Spinal cord (tissue), 9 donors: ENCODE measurements at regions not wholly inside any gene's neighbourhood (a gene's known extent, or its start where the extent isn't known, plus 50 kb on each side); places are given as distances from the start of the nearest gene placed in this dataset.

Experiments used
- DNase-seq, 6 donors: peaks; one replicate each; pipeline versions ENCODE4 v3.0.0 to v3.0.0-alpha.2; 2013 to 2015; ENCODE audit warnings: low spot score in 6 of 6, low read depth in 4 of 6
- H3K27ac ChIP-seq: one replicate; pipeline ENCODE4 v1.5.1; 2013; ENCODE audit warnings: low read depth, low read length, control low read depth
- H3K27me3 ChIP-seq: one replicate; pipeline ENCODE4 v1.6.1; 2013; ENCODE audit warnings: low read length; ENCODE audit not compliant: control insufficient read depth, insufficient read depth
- H3K36me3 ChIP-seq: one replicate; pipeline ENCODE4 v1.6.1; 2013; ENCODE audit warnings: low read length; ENCODE audit not compliant: control insufficient read depth, insufficient read depth
- H3K4me1 ChIP-seq: one replicate; pipeline ENCODE4 v1.6.1; 2013; ENCODE audit warnings: low read length; ENCODE audit not compliant: control insufficient read depth, insufficient read depth
- H3K4me3 ChIP-seq: one replicate; pipeline ENCODE4 v1.5.1; 2013; ENCODE audit warnings: low read depth, low read length, control low read depth
- H3K9me3 ChIP-seq: one replicate; pipeline ENCODE4 v1.6.1; 2013; ENCODE audit warnings: low read length; ENCODE audit not compliant: control insufficient read depth, insufficient read depth
- WGBS: methylation state at CpG from one replicate; pipeline ENCODE4 v1.1.5; 2013; ENCODE audit warnings: missing lambda C conversion rate; ENCODE audit not compliant: insufficient coverage; 5-methylcytosine and 5-hydroxymethylcytosine counted together
- donor health status: healthy.

DNA sequence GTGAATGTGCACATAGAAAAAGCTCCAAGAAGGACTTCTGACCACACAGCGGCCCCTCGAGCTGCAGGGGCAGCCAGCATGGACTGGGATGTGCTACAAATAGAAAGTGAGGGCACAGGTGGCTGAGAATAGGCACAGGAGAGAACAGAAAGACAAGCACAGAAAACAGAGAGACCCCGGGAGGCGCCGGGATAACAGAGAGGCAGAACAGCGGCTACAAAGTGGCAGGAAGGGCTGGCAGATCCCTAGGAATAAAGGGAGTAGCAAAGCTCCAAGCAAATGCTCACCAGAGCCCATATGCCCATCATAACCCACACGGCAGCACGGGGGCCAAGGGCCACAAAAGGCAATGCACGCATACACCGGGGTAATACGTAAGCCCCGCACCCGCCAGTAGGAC lies 201.7 kb upstream of the NSMCE3 start:
- Histone ChIP-seq H3K27me3 (no peaks in the 10 kb centered on the region), H3K27ac (no peak overlapping the region), H3K4me3 (no peak overlapping the region), H3K36me3 (no peaks in the 10 kb centered on the region), H3K4me1 (peaks cover 12% of the 10 kb centered on the region), H3K9me3 (no peaks in the 10 kb centered on the region)
- no peak for DNase-seq
- 83% methylated on average over 13 of the region's 13 CpGs for WGBS

DNA sequence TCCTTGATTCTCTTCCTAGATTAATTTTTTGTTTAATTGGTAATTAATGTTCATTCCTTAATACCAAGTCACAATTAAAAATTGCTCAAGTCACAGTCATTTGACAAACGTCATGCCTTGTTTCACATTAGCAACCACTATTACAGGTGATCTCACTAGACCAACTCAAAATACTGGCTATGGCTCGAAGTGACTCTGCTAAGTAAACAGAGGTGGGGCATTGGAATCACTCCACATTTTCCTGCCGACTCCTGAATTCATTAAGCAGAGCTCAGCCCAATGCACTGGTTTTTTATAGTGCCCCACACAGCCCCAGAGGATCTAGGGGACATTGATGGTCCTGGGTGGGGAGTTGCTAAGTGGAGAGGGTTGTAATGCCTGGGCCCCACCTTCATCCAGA lies 201.2 kb upstream of the NSMCE3 start:
- H3K27me3 ChIP-seq, result no peaks in the 10 kb centered on the region
- WGBS, result 0% methylated on average over 1 of the region's 3 CpGs
- no peak overlapping the region for H3K4me3 ChIP-seq
- H3K36me3 ChIP-seq, result no peaks in the 10 kb centered on the region
- no peak overlapping the region for H3K27ac ChIP-seq
- peaks cover 11% of the 10 kb centered on the region for H3K4me1 ChIP-seq
- DNase-seq, result no peak
- H3K9me3 ChIP-seq, result no peaks in the 10 kb centered on the region

GRCh38 chr15:29470311-29470710 lies 200.7 kb upstream of the NSMCE3 start:
- no peaks in the 10 kb centered on the region for H3K27me3 ChIP-seq
- H3K4me3 ChIP-seq, result no peak overlapping the region
- no peak overlapping the region for H3K27ac ChIP-seq
- WGBS, result 56% methylated on average over 14 of the region's 14 CpGs
- DNase-seq, result peak in 1 of 6 donors; percentile 49
- no peaks in the 10 kb centered on the region for H3K36me3 ChIP-seq
- H3K9me3 ChIP-seq, result no peaks in the 10 kb centered on the region
- H3K4me1 ChIP-seq, result peaks cover 8% of the 10 kb centered on the region

DNA sequence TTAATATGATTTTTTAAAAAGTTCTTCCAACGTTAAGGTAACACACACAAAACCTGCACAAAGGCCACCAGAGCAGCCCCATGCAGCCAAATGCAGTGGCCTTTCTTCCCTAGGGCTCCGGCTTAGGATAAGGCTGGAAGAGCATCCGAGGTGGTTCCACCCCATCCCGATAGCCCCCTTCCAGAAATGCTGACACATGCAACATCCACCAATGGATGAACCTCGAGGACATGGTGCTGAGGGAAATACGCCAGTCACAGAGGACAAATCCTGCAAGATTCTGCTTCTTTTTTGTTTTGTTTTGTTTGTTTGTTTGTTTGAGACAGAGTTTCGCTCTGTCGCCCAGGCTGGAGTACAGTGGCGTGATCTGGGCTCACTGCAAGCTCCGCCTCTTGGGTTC lies 199.3 kb upstream of the NSMCE3 start:
- WGBS, result 67% methylated on average over 7 of the region's 10 CpGs
- H3K4me3 ChIP-seq, result no peak overlapping the region
- peaks cover 7% of the 10 kb centered on the region for H3K4me1 ChIP-seq
- H3K36me3 ChIP-seq, result no peaks in the 10 kb centered on the region
- no peaks in the 10 kb centered on the region for H3K9me3 ChIP-seq
- DNase-seq, result no peak
- H3K27me3 ChIP-seq, result no peaks in the 10 kb centered on the region
- no peak overlapping the region for H3K27ac ChIP-seq

- no peak for DNase-seq
- no peak overlapping the region for H3K27ac ChIP-seq
- H3K27me3 ChIP-seq, result no peaks in the 10 kb centered on the region
- peaks cover 2% of the 10 kb centered on the region for H3K4me1 ChIP-seq
- WGBS, result 88% methylated on average over 4 of the region's 4 CpGs
- no peaks in the 10 kb centered on the region for H3K36me3 ChIP-seq
- H3K9me3 ChIP-seq, result no peaks in the 10 kb centered on the region
- no peak overlapping the region for H3K4me3 ChIP-seq
Observed at GRCh38 chr15:29467091-29467490, 197.5 kb upstream of the NSMCE3 start.

GRCh38 chr15:29466292-29466691 lies 196.7 kb upstream of the NSMCE3 start:
- Histone ChIP-seq H3K4me3 (no peak overlapping the region), H3K4me1 (peaks cover 2% of the 10 kb centered on the region), H3K27me3 (no peaks in the 10 kb centered on the region), H3K27ac (no peak overlapping the region), H3K36me3 (no peaks in the 10 kb centered on the region), H3K9me3 (no peaks in the 10 kb centered on the region)
- DNase-seq, result no peak
- WGBS, result 100% methylated on average over 4 of the region's 4 CpGs

- 86% methylated on average over 5 of the region's 6 CpGs for WGBS
- no peak for DNase-seq
Observed at GRCh38 chr15:29465816-29466215, 196.2 kb upstream of the NSMCE3 start.

DNA sequence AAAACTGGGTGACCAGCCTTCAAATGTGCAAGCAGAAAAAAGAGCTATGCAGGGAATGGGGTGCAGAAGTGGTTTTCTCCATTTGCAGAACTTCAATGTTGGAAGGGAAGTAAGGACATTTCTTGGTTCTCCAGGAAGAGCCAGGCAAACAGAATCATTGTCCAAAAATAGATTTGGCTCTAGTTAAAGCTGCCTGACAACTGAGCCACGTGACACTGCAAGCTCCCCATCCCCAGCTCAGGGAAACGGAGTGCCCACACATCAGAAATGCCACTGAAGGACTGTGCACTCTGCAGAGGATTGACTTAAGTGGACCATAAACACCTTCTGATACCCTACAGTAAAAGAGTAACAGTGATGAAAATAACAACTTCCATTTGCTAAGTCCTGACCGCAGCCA lies 195.6 kb upstream of the NSMCE3 start:
- 54% methylated on average over 2 of the region's 3 CpGs for WGBS
- DNase-seq, result no peak
- Histone ChIP-seq H3K27ac (no peak overlapping the region), H3K9me3 (no peaks in the 10 kb centered on the region), H3K36me3 (no peaks in the 10 kb centered on the region), H3K4me3 (no peak overlapping the region), H3K4me1 (no peaks in the 10 kb centered on the region), H3K27me3 (no peaks in the 10 kb centered on the region)

More at GRCh38 chr15:29465816-29466215, 196.2 kb upstream of the NSMCE3 start:
- no peaks in the 10 kb centered on the region for H3K4me1 ChIP-seq
- no peaks in the 10 kb centered on the region for H3K27me3 ChIP-seq
- H3K27ac ChIP-seq, result no peak overlapping the region
- H3K4me3 ChIP-seq, result no peak overlapping the region
- H3K36me3 ChIP-seq, result no peaks in the 10 kb centered on the region
- no peaks in the 10 kb centered on the region for H3K9me3 ChIP-seq

GRCh38 chr15:29461877-29462276 lies 192.3 kb upstream of the NSMCE3 start:
- H3K4me3 ChIP-seq, result no peak overlapping the region
- 100% methylated on average over 1 of the region's 3 CpGs for WGBS
- H3K9me3 ChIP-seq, result no peaks in the 10 kb centered on the region
- no peak overlapping the region for H3K27ac ChIP-seq
- DNase-seq, result no peak
- H3K4me1 ChIP-seq, result peaks cover 3% of the 10 kb centered on the region
- H3K36me3 ChIP-seq, result no peaks in the 10 kb centered on the region
- no peaks in the 10 kb centered on the region for H3K27me3 ChIP-seq

GRCh38 chr15:29458361-29458760 lies 188.7 kb upstream of the NSMCE3 start:
- WGBS, result 89% methylated on average over 3 of the region's 7 CpGs

More at GRCh38 chr15:29458361-29458760, 188.7 kb upstream of the NSMCE3 start:
- Histone ChIP-seq H3K4me1 (peaks cover 8% of the 10 kb centered on the region), H3K27me3 (no peaks in the 10 kb centered on the region), H3K4me3 (no peak overlapping the region), H3K27ac (no peak overlapping the region), H3K36me3 (no peaks in the 10 kb centered on the region), H3K9me3 (no peaks in the 10 kb centered on the region)
- no peak for DNase-seq
